ENCODE measurements at regions not wholly inside any gene's neighbourhood (a gene's known extent, or its start where the extent isn't known, plus 50 kb on each side); places are given as distances from the start of the nearest gene placed in this dataset.

GRCh38 chr3:13211605-13212210 lies 138.5 kb upstream of the IQSEC1 start:
- Histone ChIP-seq H3K4me3 (no peak overlapping the region), H3K27me3 (peaks cover 43% of the 10 kb centered on the region), H3K27ac (no peak overlapping the region), H3K9me3 (replicated peaks) (no peaks in the 10 kb centered on the region), H3K4me1 (no peaks in the 10 kb centered on the region), H3K36me3 (no peaks in the 10 kb centered on the region)
- DNase-seq, result no peak

- no peaks in the 10 kb centered on the region for H3K36me3 ChIP-seq
- peaks cover 32% of the 10 kb centered on the region for H3K27me3 ChIP-seq
- DNase-seq, result no peak
- H3K4me3 ChIP-seq, result no peak overlapping the region
- H3K27ac ChIP-seq, result no peak overlapping the region
- H3K9me3 ChIP-seq (replicated peaks), result no peaks in the 10 kb centered on the region
- no peaks in the 10 kb centered on the region for H3K4me1 ChIP-seq
Observed at GRCh38 chr3:13210221-13210975, 137.2 kb upstream of the IQSEC1 start.

GRCh38 chr3:13209634-13209997 lies 136.4 kb upstream of the IQSEC1 start:
- no peak overlapping the region for H3K27ac ChIP-seq
- no peaks in the 10 kb centered on the region for H3K36me3 ChIP-seq
- DNase-seq, result no peak
- H3K4me1 ChIP-seq, result no peaks in the 10 kb centered on the region
- H3K9me3 ChIP-seq (replicated peaks), result no peaks in the 10 kb centered on the region
- H3K4me3 ChIP-seq, result no peak overlapping the region
- peaks cover 31% of the 10 kb centered on the region for H3K27me3 ChIP-seq

- no peaks in the 10 kb centered on the region for H3K9me3 ChIP-seq (replicated peaks)
Observed at GRCh38 chr3:13208706-13209633, 135.7 kb upstream of the IQSEC1 start.

GRCh38 chr3:13207975-13208705 lies 134.9 kb upstream of the IQSEC1 start:
- no peak overlapping the region for H3K4me3 ChIP-seq
- peaks cover 19% of the 10 kb centered on the region; the same call in 1 of the 2 replicates for H3K27me3 ChIP-seq
- no peaks in the 10 kb centered on the region for H3K36me3 ChIP-seq
- no peak for DNase-seq
- no peak overlapping the region for H3K27ac ChIP-seq
- no peaks in the 10 kb centered on the region for H3K4me1 ChIP-seq
- no peaks in the 10 kb centered on the region for H3K9me3 ChIP-seq (replicated peaks)

More at GRCh38 chr3:13208706-13209633, 135.7 kb upstream of the IQSEC1 start:
- no peak for DNase-seq
- H3K4me3 ChIP-seq, result no peak overlapping the region
- no peaks in the 10 kb centered on the region for H3K4me1 ChIP-seq
- H3K27ac ChIP-seq, result no peak overlapping the region
- peaks cover 26% of the 10 kb centered on the region; the same call in 1 of the 2 replicates for H3K27me3 ChIP-seq
- H3K36me3 ChIP-seq, result no peaks in the 10 kb centered on the region

- H3K36me3 ChIP-seq, result no peaks in the 10 kb centered on the region
- no peak overlapping the region for H3K27ac ChIP-seq
- H3K9me3 ChIP-seq (replicated peaks), result no peaks in the 10 kb centered on the region
- no peak for DNase-seq
- H3K27me3 ChIP-seq, result peaks cover 19% of the 10 kb centered on the region; the same call in 1 of the 2 replicates
- no peak overlapping the region for H3K4me3 ChIP-seq
- H3K4me1 ChIP-seq, result no peaks in the 10 kb centered on the region
Observed at GRCh38 chr3:13207578-13207922, 134.3 kb upstream of the IQSEC1 start.

GRCh38 chr3:13206799-13207577 lies 133.8 kb upstream of the IQSEC1 start:
- Histone ChIP-seq H3K27me3 (peaks cover 19% of the 10 kb centered on the region; the same call in 1 of the 2 replicates), H3K4me3 (no peak overlapping the region), H3K36me3 (no peaks in the 10 kb centered on the region), H3K27ac (no peak overlapping the region), H3K9me3 (replicated peaks) (no peaks in the 10 kb centered on the region), H3K4me1 (no peaks in the 10 kb centered on the region)
- DNase-seq, result no peak

GRCh38 chr3:13205567-13206143 lies 132.4 kb upstream of the IQSEC1 start:
- Histone ChIP-seq H3K4me3 (no peak overlapping the region), H3K9me3 (replicated peaks) (no peaks in the 10 kb centered on the region), H3K27me3 (peaks cover 19% of the 10 kb centered on the region; the same call in 1 of the 2 replicates), H3K27ac (no peak overlapping the region), H3K36me3 (no peaks in the 10 kb centered on the region), H3K4me1 (no peaks in the 10 kb centered on the region)
- no peak for DNase-seq

- H3K4me3 ChIP-seq, result no peak overlapping the region
- no peaks in the 10 kb centered on the region for H3K4me1 ChIP-seq
- H3K36me3 ChIP-seq, result no peaks in the 10 kb centered on the region
- no peaks in the 10 kb centered on the region for H3K9me3 ChIP-seq (replicated peaks)
- DNase-seq, result no peak
- peaks cover 13% of the 10 kb centered on the region; the same call in 1 of the 2 replicates for H3K27me3 ChIP-seq
- H3K27ac ChIP-seq, result no peak overlapping the region
Observed at GRCh38 chr3:13204177-13204581, 130.9 kb upstream of the IQSEC1 start.

- no peaks in the 10 kb centered on the region for H3K9me3 ChIP-seq (replicated peaks)
- H3K27me3 ChIP-seq, result peaks cover 8% of the 10 kb centered on the region; the same call in 1 of the 2 replicates
- no peak overlapping the region for H3K27ac ChIP-seq
- no peak for DNase-seq
- no peaks in the 10 kb centered on the region for H3K4me1 ChIP-seq
- H3K36me3 ChIP-seq, result no peaks in the 10 kb centered on the region
- H3K4me3 ChIP-seq, result no peak overlapping the region
Observed at GRCh38 chr3:13203398-13204176, 130.4 kb upstream of the IQSEC1 start.

- Histone ChIP-seq H3K27ac (no peak overlapping the region), H3K4me1 (no peaks in the 10 kb centered on the region), H3K4me3 (no peak overlapping the region), H3K9me3 (replicated peaks) (no peaks in the 10 kb centered on the region), H3K36me3 (no peaks in the 10 kb centered on the region), H3K27me3 (peaks cover 4% of the 10 kb centered on the region; the same call in 1 of the 2 replicates)
- no peak for DNase-seq
Observed at GRCh38 chr3:13202744-13203397, 129.6 kb upstream of the IQSEC1 start.

- no peaks in the 10 kb centered on the region for H3K4me1 ChIP-seq
- no peaks in the 10 kb centered on the region for H3K36me3 ChIP-seq
- no peaks in the 10 kb centered on the region for H3K9me3 ChIP-seq (replicated peaks)
- no peak overlapping the region for H3K27ac ChIP-seq
- peaks cover 2% of the 10 kb centered on the region; the same call in 1 of the 2 replicates for H3K27me3 ChIP-seq
- no peak overlapping the region for H3K4me3 ChIP-seq
- no peak for DNase-seq
Observed at GRCh38 chr3:13201851-13202250, 128.6 kb upstream of the IQSEC1 start.
